ENCODE measurements at regions not wholly inside any gene's neighbourhood (a gene's known extent, or its start where the extent isn't known, plus 50 kb on each side); places are given as distances from the start of the nearest gene placed in this dataset.

DNA sequence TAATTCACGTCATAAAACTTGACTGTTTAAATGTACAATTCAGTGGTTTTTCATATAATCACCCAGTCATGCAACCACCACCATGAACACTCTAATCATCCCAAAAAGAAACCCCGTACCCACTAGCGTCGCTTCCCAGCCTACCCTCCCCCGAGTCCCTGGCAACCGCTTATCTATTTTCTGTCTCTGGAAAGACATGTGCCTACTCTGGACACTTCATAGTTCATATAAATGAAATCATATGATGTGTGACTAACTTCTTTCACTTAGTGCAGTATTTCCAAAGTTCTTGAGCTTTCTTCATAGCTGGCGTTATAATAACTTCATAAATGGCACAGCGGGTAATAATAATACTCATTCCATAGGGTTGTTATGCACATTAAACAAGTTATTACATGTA, 215.2 kb downstream of the MYLK4 start:
- Histone ChIP-seq H3K9me3 (ENCODE audit: control insufficient read depth, insufficient read depth, low read depth, low read length) (no peaks in the 10 kb centered on the region), H3K4me3 (ENCODE audit: low read depth, low read length) (no peak overlapping the region), H3K36me3 (ENCODE audit: control insufficient read depth in 2 of 2, insufficient read depth in 1 of 2, low read length in 2 of 2) (no peaks in the 10 kb centered on the region), H3K4me1 (ENCODE audit: control insufficient read depth, insufficient read depth, low read length) (no peaks in the 10 kb centered on the region), H3K27ac (ENCODE audit: extremely low read depth, low read depth, low read length) (no peak overlapping the region)
- TF ChIP-seq ZNF645 (tag by site-specific recombination; IDR thresholded peaks at IDR 0.05) (no peak), GLI4 (tag by site-specific recombination; IDR thresholded peaks at IDR 0.05) (no peak), ZSCAN23 (tag by site-specific recombination; IDR thresholded peaks at IDR 0.05) (no peak), ZNF366 (tag by site-specific recombination; conservative IDR thresholded peaks at IDR 0.05) (no peak), ZNF302 (tag by site-specific recombination; IDR thresholded peaks at IDR 0.05; ENCODE audit: low read depth) (no peak), ZNF26 (tag by site-specific recombination; IDR thresholded peaks at IDR 0.05) (no peak), MEIS1 (CRISPR knock-in tag; IDR thresholded peaks at IDR 0.05; ENCODE audit: borderline replicate concordance) (no peak), GFI1B (tag by site-specific recombination; IDR thresholded peaks at IDR 0.05) (no peak), SALL2 (tag by site-specific recombination; IDR thresholded peaks at IDR 0.05; ENCODE audit: borderline replicate concordance) (no peak), ZNF132 (tag by site-specific recombination; IDR thresholded peaks at IDR 0.05; ENCODE audit: borderline replicate concordance) (no peak), ZIC2 (tag by site-specific recombination; IDR thresholded peaks at IDR 0.05) (no peak), ZNF843 (tag by site-specific recombination; IDR thresholded peaks at IDR 0.05) (no peak), ZNF114 (tag by site-specific recombination; IDR thresholded peaks at IDR 0.05) (no peak), GLI2 (tag by site-specific recombination; IDR thresholded peaks at IDR 0.05; ENCODE audit: borderline replicate concordance, low read depth) (no peak), ZBTB8A (tag by site-specific recombination; IDR thresholded peaks at IDR 0.05) (no peak), ZNF239 (tag by site-specific recombination; IDR thresholded peaks at IDR 0.05) (no peak), ZNF548 (tag by site-specific recombination; IDR thresholded peaks at IDR 0.05) (no peak), ZNF280C (tag by site-specific recombination; IDR thresholded peaks at IDR 0.05) (no peak), BCL11A (tag by site-specific recombination; IDR thresholded peaks at IDR 0.05; ENCODE audit: low read depth) (no peak), ZNF18 (tag by site-specific recombination; IDR thresholded peaks at IDR 0.05) (no peak)
- CTCF ChIA-PET = interaction anchor here (0.5 to 0.6 kb wide), 2 partner anchors 8 to 48 kb away, joined by 3 read pairs; no protein-coding TSS in a partner anchor
- POLR2A ChIA-PET = interaction anchor here (0.6 kb wide), 1 partner anchor 10 kb away, joined by 3 read pairs; no protein-coding TSS in a partner anchor
